ENCODE measurements at regions not wholly inside any gene's neighbourhood (a gene's known extent, or its start where the extent isn't known, plus 50 kb on each side); places are given as distances from the start of the nearest gene placed in this dataset.

GRCh38 chr1:70768216-70768615 is 279.4 kb downstream of the PTGER3 start:
- TF ChIP-seq GATA2 (IDR thresholded peaks at IDR 0.05; ENCODE audit: low read depth, low read length) (no peak), GATA3 (IDR thresholded peaks at IDR 0.05; ENCODE audit: low read depth, low read length) (no peak)
